ENCODE measurements at regions not wholly inside any gene's neighbourhood (a gene's known extent, or its start where the extent isn't known, plus 50 kb on each side); places are given as distances from the start of the nearest gene placed in this dataset.
A peak's percentile ranks its signal among the peaks of the same experiment; 100 is the strongest.

DNA sequence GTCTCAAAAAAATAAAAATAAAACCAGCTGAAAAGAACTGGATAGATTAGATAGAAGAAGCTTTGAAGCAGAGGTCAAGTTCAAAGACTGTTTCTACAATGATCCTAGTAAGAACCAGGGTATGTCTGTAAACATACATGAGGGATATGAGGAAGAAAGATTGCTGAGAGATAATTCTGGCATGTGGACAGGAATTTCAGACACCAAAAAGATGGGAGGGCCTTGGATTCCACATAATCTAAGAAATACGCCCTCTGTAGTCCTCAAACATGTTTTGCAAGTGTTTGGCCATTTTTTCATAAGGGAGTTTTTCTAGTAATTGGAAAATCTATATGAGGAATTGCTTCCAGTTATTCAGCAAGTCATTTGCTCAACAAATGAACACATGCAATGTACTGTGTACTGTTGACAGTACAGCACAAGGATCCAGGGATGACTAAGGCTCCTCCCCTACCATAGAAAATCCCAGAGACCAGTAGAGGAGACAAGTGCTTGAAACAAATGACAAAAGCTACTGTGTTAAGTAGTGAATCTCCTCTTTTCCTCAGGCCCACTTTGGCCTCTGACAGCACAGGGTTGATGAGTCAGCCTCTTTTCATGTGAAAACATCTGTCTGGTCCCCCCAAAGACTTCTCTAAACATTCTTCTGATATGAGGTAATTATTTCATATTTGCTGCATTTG lies 795.9 kb downstream of the MAFB start:
- no peak for TF ChIP-seq TCF12 (IDR thresholded peaks at IDR 0.05; ENCODE audit: low read depth, low read length)
- no peak for TF ChIP-seq ASH2L (IDR thresholded peaks at IDR 0.05; ENCODE audit: low read length)
- TF ChIP-seq, protein P1, sequence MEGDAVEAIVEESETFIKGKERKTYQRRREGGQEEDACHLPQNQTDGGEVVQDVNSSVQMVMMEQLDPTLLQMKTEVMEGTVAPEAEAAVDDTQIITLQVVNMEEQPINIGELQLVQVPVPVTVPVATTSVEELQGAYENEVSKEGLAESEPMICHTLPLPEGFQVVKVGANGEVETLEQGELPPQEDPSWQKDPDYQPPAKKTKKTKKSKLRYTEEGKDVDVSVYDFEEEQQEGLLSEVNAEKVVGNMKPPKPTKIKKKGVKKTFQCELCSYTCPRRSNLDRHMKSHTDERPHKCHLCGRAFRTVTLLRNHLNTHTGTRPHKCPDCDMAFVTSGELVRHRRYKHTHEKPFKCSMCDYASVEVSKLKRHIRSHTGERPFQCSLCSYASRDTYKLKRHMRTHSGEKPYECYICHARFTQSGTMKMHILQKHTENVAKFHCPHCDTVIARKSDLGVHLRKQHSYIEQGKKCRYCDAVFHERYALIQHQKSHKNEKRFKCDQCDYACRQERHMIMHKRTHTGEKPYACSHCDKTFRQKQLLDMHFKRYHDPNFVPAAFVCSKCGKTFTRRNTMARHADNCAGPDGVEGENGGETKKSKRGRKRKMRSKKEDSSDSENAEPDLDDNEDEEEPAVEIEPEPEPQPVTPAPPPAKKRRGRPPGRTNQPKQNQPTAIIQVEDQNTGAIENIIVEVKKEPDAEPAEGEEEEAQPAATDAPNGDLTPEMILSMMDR (IDR thresholded peaks at IDR 0.05; ENCODE audit: control extremely low read depth in 1 of 3, insufficient read depth in 1 of 3, low read depth in 1 of 3, low read length in 3 of 3): peak in 1 of 3 experiments; percentile 20; a peak in 1 of 4 replicates
- no peak for TF ChIP-seq RAD21 (IDR thresholded peaks at IDR 0.05 in 1 of 2, conservative IDR thresholded peaks at IDR 0.05 in 1 of 2; ENCODE audit: low read depth in 2 of 2, low read length in 2 of 2)
- TF ChIP-seq BACH1 (IDR thresholded peaks at IDR 0.05; ENCODE audit: low read length): no peak
- Histone ChIP-seq H3K27me3 (replicated peaks in 1 of 4; ENCODE audit: control insufficient read depth in 3 of 4, extremely low read depth in 1 of 4, insufficient read depth in 3 of 4, low read length in 3 of 4) (no peaks in the 10 kb centered on the region), H3K4me3 (ENCODE audit: extremely low read depth in 1 of 4, insufficient read depth in 2 of 4, low read depth in 3 of 4, low read length in 4 of 4) (no peak overlapping the region), H3K56ac (replicated peaks; ENCODE audit: insufficient read length, low read depth, low read length) (no peak overlapping the region), H3K4me2 (ENCODE audit: insufficient read depth in 1 of 2, low read depth in 2 of 2, low read length in 2 of 2) (no peak overlapping the region), H2BK120ac (replicated peaks; ENCODE audit: low read depth, low read length) (no peak overlapping the region), H4K5ac (ENCODE audit: insufficient read length, low read depth, low read length) (no peak overlapping the region), H2AK5ac (ENCODE audit: low read depth, low read length) (no peak overlapping the region), H3K4ac (replicated peaks; ENCODE audit: insufficient read length, low read depth, low read length) (no peak overlapping the region), H3K14ac (ENCODE audit: insufficient read length) (no peak overlapping the region), H3K4me1 (replicated peaks in 1 of 4; ENCODE audit: control insufficient read depth in 3 of 4, insufficient read depth in 4 of 4, low read length in 3 of 4) (no peaks in the 10 kb centered on the region), H4K8ac (ENCODE audit: extremely low read depth, insufficient read depth, low read length) (no peak overlapping the region), H3K79me2 (ENCODE audit: control insufficient read depth in 1 of 2, insufficient read depth in 2 of 2, low read length in 2 of 2) (no peaks in the 10 kb centered on the region), H2BK12ac (ENCODE audit: low read depth, low read length) (no peak overlapping the region), H3K18ac (ENCODE audit: extremely low read depth, low read length) (no peak overlapping the region), H2BK20ac (ENCODE audit: low read length) (no peak overlapping the region), H4K20me1 (replicated peaks in 1 of 2; ENCODE audit: control insufficient read depth in 1 of 2, insufficient read depth in 2 of 2, low read length in 2 of 2) (no peaks in the 10 kb centered on the region), H3K9me3 (ENCODE audit: insufficient read depth in 2 of 2, low read depth in 1 of 2, low read length in 1 of 2) (no peaks in the 10 kb centered on the region), H3K27ac (ENCODE audit: low read depth, low read length) (no peak overlapping the region), H3K79me1 (ENCODE audit: low read depth, low read length) (no peaks in the 10 kb centered on the region), H3K23ac (ENCODE audit: insufficient read length) (no peak overlapping the region), H3K9ac (replicated peaks in 1 of 4; ENCODE audit: extremely low read depth in 1 of 4, low read depth in 3 of 4, low read length in 3 of 4) (no peak overlapping the region), H2AFZ (ENCODE audit: low read length) (no peak overlapping the region), H4K91ac (replicated peaks; ENCODE audit: insufficient read length, low read length) (no peak overlapping the region), H2BK15ac (ENCODE audit: low read length) (no peak overlapping the region), H3K36me3 (ENCODE audit: control insufficient read depth in 2 of 4, insufficient read depth in 4 of 4, low read length in 3 of 4) (no peaks in the 10 kb centered on the region), H2BK5ac (ENCODE audit: low read depth, low read length) (no peak overlapping the region), H3K23me2 (ENCODE audit: low read depth, low read length) (no peaks in the 10 kb centered on the region)
- ChIA-PET CTCF (ENCODE audit: partially characterized antibody) (interaction anchor here (0.7 to 1.6 kb wide), 6 partner anchors 8 to 374 kb away, joined by 3 to 5 read pairs (median 3); no protein-coding TSS in a partner anchor), POLR2A (ENCODE audit: partially characterized antibody) (no interaction called here)
- FAIRE-seq: no peak
- no peak for DNase-seq (ENCODE audit: low read depth in 1 of 2, low spot score in 2 of 2)
- 82% methylated on average over 1 of the region's 1 CpG; no CpG with 5 or more reads in 1 of the 2 experiments for WGBS, 2 experiments (ENCODE audit: extremely low coverage in 1 of 2, insufficient coverage in 1 of 2, insufficient read length in 1 of 2, insufficient replicate concordance in 2 of 2, low coverage in 1 of 2, low lambda C conversion rate in 2 of 2, missing lambda C conversion rate in 1 of 2)
